Activated T-helper 2 cell treated with anti-CD3 and anti-CD28 coated beads, Interferon-gamma antibody, Interleukin-2, Interleukin-4, amounts not matched to agents 10 μg/mL and 5 μg/mL and 100 μg/mL, durations not matched to agents 14 hours and 24 hours and 36 hours (primary cell): ENCODE measurements at regions not wholly inside any gene's neighbourhood (a gene's known extent, or its start where the extent isn't known, plus 50 kb on each side); places are given as distances from the start of the nearest gene placed in this dataset.

ENCODE experiments used
- DNase-seq: peaks from one replicate; pipeline ENCODE4 v3.0.0; 2021; ENCODE audit warnings: low spot score
- H3K27ac Mint-ChIP-seq: one replicate; pipeline ENCODE4 v1.8.0; 2021; ENCODE audit warnings: mixed read lengths
- H3K27me3 Mint-ChIP-seq: one replicate; pipeline ENCODE4 v1.8.0; 2021; ENCODE audit warnings: low read depth, mixed read lengths
- H3K36me3 Mint-ChIP-seq: one replicate; pipeline ENCODE4 v1.8.0; 2021; ENCODE audit warnings: low read depth, mixed read lengths
- H3K4me1 Mint-ChIP-seq: one replicate; pipeline ENCODE4 v1.8.0; 2021; ENCODE audit warnings: low read depth, mixed read lengths
- H3K4me3 Mint-ChIP-seq: one replicate; pipeline ENCODE4 v1.8.0; 2021; ENCODE audit warnings: low read depth, mild to moderate bottlenecking, moderate library complexity, mixed read lengths
- H3K9me3 Mint-ChIP-seq: one replicate; pipeline ENCODE4 v1.8.0; 2021; ENCODE audit warnings: mixed read lengths
- intact Hi-C: fragments of 100-400 bp; cut with micrococcal nuclease; formaldehyde crosslinking; loops from one replicate; pipeline ENCODE4 v1.15.1; 2023

DNA sequence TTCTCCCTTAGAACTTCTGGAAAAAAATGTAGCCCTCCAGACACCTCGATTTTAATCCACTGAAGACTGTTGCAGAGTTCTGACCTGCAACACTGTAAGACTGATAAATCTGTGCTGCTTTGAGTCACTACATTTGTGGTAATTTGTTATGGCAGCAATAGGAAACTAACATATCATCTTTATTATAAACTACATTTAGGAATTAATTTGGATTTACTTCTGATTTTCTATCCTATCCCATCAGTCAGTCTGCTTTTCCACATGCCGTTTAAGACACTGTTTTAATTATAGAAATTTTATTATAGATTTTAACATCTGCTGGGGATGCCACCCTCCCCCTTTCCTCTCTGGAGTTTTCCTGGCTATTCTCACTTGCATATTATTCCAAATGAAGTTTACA, 375.2 kb downstream of the DUSP6 start:
- H3K36me3 Mint-ChIP-seq = no peaks in the 10 kb centered on the region
- H3K9me3 Mint-ChIP-seq = no peaks in the 10 kb centered on the region
- no peak overlapping the region for H3K4me3 Mint-ChIP-seq
- no peak overlapping the region for H3K27ac Mint-ChIP-seq
- H3K27me3 Mint-ChIP-seq = peaks cover 20% of the 10 kb centered on the region
- H3K4me1 Mint-ChIP-seq = no peaks in the 10 kb centered on the region
- intact Hi-C loops = no loop called here
- DNase-seq = no peak

DNA sequence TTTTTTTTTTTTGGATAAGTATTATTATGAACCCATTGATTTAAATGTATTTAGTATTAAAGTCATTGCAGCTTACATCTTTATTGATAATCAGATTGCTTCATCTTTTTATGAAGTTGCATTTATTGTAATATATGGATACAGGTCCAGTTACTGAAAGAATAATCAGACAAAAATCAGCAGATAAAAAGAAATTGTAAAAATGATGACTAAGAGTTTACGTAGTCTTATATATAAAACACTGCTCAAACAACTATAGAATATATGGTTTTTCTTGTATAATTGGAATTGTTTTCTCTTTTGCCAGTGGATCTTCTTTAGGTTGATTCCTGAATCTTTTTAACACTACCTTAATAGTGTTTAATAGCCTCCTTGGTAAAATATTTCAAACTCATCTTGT, 378.3 kb downstream of the DUSP6 start:
- Mint-ChIP-seq H3K4me3 (no peak overlapping the region), H3K27ac (no peak overlapping the region), H3K9me3 (no peaks in the 10 kb centered on the region), H3K36me3 (no peaks in the 10 kb centered on the region), H3K4me1 (no peaks in the 10 kb centered on the region), H3K27me3 (peaks cover 11% of the 10 kb centered on the region)
- DNase-seq = no peak
- intact Hi-C loops = no loop called here

DNA sequence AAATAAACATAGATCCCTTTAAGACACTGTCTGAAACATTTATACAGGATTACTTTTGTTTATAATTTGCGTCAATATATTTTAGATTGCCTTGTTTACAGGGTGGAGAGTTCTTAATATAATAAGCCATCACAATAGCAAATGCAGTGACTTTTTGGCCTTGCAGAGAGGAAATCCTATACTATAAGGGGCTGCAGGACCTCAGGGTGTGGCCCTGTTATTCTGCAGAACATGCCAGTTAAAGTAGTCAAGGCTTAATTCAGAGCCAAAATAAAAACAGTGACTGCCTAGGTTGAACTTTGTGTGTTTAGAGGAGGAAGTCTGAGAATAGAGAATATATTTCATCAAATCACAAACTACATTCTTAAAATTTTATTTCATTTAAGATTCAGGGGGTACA, 381.6 kb downstream of the DUSP6 start:
- intact Hi-C loops = no loop called here
- Mint-ChIP-seq H3K4me1 (no peaks in the 10 kb centered on the region), H3K27ac (no peak overlapping the region), H3K27me3 (peaks cover 12% of the 10 kb centered on the region), H3K9me3 (no peaks in the 10 kb centered on the region), H3K4me3 (no peak overlapping the region), H3K36me3 (no peaks in the 10 kb centered on the region)
- no peak for DNase-seq

DNA sequence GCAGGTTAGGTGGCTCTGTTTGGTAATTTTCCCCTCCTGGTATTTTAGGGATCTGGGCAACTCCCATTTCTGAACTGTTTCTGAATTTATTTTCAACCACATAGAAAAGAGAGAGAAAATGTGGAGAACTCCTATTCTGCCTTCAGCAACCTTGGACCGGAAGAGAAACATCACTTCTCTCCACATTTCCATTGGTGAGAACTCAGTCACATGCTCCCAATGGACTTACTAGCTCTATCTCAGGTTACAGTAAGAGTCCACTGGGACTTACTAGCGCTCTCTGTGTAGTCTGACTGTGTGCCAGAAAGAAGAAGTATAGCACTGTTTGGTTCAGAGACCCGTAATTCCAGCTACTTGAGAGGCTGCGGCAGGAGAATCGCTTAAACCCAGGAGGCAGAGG, 383.2 kb downstream of the DUSP6 start:
- Mint-ChIP-seq H3K27ac (no peak overlapping the region), H3K9me3 (no peaks in the 10 kb centered on the region), H3K4me1 (no peaks in the 10 kb centered on the region), H3K4me3 (no peak overlapping the region), H3K36me3 (no peaks in the 10 kb centered on the region), H3K27me3 (peaks cover 15% of the 10 kb centered on the region)
- no peak for DNase-seq
- intact Hi-C loops = no loop called here

DNA sequence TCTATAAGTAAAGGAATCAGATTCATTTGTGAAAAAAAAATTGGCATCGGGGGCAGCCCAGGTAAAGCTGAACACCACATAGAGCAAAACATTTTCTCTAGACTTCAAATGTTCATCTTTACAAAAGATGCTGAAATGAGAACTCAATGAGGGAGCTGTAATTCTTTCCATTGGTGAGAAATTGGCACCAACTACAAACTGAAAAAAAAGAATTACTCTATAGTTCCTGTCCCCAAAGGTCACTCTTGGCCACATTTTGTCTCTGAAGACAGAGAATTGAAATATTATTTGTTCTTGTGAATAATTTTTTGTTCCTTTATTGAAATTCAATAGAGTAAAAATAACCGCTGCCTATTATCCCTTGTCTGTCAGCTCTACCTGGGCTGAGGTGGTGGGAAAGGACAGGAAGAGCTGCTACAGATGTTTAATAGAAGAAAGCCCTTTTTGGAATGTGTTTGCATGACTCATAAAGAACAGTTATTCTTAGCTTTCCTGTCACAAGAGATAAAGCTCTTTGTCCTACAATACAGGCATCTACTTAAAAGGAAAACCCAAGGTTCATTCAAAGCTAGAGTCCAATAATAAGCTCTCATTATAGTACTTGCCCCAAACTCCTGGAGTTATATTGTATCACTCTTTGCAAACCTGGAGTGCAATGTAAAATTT, 380.1 kb upstream of the KITLG start:
- Mint-ChIP-seq H3K27me3 (peaks cover 7% of the 10 kb centered on the region), H3K27ac (no peak overlapping the region), H3K4me3 (no peak overlapping the region), H3K4me1 (no peaks in the 10 kb centered on the region), H3K9me3 (no peaks in the 10 kb centered on the region), H3K36me3 (no peaks in the 10 kb centered on the region)
- intact Hi-C loops = no loop called here
- no peak for DNase-seq

DNA sequence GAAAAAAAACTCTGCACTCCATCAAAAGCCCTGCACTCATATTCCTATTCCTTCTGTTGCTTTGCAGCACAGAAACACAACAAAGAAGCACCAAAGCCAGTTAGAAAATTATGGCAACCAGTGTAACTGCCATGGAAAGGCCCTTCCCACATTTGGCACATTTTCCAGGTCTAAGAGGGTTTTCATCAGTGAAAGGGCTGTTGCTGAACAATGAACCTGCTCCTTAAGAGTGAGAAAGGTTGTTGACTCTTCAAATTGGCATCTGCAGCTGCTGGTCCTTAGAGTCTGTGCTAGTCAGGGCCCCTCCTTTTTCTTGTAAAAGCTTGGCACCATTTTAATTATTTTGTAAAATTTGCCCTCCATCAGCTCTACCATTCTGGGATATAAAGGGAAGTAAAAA, 378.7 kb upstream of the KITLG start:
- intact Hi-C loops = no loop called here
- Mint-ChIP-seq H3K27ac (no peak overlapping the region), H3K27me3 (peaks cover 4% of the 10 kb centered on the region), H3K4me3 (no peak overlapping the region), H3K4me1 (no peaks in the 10 kb centered on the region), H3K9me3 (no peaks in the 10 kb centered on the region), H3K36me3 (no peaks in the 10 kb centered on the region)
- DNase-seq = no peak

DNA sequence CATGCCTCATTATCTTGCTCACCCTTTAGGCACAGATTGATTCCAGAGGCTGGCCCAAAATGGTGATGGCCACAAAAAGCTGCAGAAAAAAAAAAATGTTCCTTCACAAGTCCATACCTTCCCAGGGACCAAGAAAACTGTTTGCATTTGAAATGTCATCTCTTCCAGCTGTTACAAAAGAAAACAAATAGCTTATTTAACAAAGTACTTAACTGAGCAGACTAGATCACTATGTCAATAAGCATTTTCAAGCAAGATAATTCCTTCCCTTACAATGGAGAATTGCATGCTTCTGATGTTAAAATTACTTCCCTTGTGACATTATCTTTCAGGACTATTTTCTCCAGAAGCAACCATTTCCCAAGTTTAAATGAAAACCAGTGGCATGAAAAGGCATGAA, 377.9 kb upstream of the KITLG start:
- no peak overlapping the region for H3K4me3 Mint-ChIP-seq

DNA sequence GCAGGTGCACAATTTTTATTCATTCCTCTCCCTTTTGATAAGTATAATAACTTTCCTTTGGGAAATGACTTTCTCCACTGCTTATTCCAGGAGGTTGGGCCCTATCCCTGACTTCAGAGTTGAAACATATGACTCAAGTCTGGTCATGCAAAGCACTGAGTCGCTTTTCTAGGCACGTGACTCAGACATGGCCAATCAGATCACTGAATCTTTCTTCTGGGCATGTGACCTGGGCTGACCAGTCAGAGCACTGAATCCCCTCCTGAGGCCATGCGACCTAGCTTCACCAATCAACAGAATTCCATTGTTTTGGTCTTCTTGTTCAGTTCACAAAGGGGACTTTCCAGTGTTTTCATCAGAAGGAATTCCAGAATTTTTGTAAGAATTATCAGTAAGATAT, 377.1 kb upstream of the KITLG start:
- H3K27me3 Mint-ChIP-seq = no peaks in the 10 kb centered on the region
- no peaks in the 10 kb centered on the region for H3K36me3 Mint-ChIP-seq
- no peaks in the 10 kb centered on the region for H3K4me1 Mint-ChIP-seq
- DNase-seq = no peak
- intact Hi-C loops = no loop called here
- H3K27ac Mint-ChIP-seq = no peak overlapping the region
- no peaks in the 10 kb centered on the region for H3K9me3 Mint-ChIP-seq
- no peak overlapping the region for H3K4me3 Mint-ChIP-seq

More for the DNA sequence above, 377.9 kb upstream of the KITLG start:
- Mint-ChIP-seq H3K4me1 (no peaks in the 10 kb centered on the region), H3K36me3 (no peaks in the 10 kb centered on the region), H3K9me3 (no peaks in the 10 kb centered on the region), H3K27me3 (peaks cover under 1% of the 10 kb centered on the region), H3K27ac (no peak overlapping the region)
- intact Hi-C loops = no loop called here
- no peak for DNase-seq

DNA sequence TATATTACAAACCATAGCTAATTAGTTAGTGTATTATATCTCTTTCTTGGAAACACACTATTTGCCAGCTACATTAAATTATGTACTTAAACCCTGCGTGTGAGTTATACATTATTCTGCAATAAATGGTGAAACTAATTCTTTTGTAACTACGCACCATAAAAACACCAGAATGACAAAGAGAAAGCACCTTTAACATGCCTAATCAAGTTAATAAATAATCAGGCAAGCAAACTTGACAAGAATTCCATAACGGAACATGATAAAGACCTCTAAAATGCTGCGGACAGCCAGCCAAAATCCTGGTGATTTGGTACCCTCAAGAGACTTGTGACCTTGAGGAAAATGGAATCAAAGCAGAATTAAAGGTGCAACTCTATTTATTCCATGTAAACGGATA, 375.3 kb upstream of the KITLG start:
- Mint-ChIP-seq H3K4me1 (no peaks in the 10 kb centered on the region), H3K9me3 (no peaks in the 10 kb centered on the region), H3K27ac (no peak overlapping the region), H3K27me3 (no peaks in the 10 kb centered on the region), H3K4me3 (no peak overlapping the region), H3K36me3 (no peaks in the 10 kb centered on the region)
- no peak for DNase-seq
- intact Hi-C loops = no loop called here

DNA sequence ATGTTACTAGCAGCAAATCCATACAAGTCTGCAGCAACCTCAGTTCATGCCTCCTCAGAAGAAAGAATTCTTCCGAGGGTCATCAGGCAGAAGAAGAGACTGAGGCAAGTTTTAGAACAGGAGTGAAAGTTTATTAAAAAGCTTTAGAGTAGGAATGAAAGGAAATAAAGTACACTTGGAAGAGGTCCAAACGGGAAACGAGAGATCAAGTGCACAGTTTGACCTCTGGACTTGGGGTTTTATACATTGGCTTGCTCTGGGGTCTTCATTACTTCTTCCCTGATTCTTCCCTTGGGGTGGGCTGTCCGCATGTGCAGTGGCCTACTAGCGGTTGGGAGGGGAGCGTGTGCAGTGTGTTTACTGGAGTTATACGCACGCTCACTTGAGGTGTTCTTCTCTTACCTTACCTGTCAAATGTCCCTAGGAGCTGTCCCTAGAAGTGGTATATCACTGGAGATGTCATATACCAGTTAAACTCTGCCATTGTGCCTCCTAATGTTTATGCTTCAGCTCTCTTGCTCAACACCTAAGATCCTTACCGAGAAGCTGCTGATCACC, 372.8 kb upstream of the KITLG start:
- Mint-ChIP-seq H3K27me3 (no peaks in the 10 kb centered on the region), H3K27ac (no peak overlapping the region), H3K4me1 (no peaks in the 10 kb centered on the region), H3K36me3 (no peaks in the 10 kb centered on the region), H3K4me3 (no peak overlapping the region), H3K9me3 (no peaks in the 10 kb centered on the region)
- DNase-seq = no peak
- intact Hi-C loops = no loop called here

DNA sequence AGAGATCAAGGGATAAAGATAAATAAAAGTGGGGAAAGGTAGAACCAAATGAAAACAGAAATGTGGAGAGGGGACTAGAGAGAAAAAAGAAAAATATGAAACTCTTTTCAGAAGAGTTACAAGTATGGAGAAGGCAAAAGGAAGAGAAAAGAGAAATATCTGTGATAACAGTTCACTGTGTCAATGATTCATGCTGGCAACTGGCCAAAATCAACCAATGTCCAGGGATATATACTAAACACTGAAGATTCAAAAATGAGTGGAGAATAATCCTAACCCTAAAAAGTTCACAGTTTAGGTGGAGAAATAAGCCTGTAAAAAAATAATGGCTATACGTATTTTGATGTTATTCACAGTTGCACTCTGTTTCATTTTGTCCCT, 372.3 kb upstream of the KITLG start:
- intact Hi-C loops = no loop called here
- Mint-ChIP-seq H3K27ac (no peak overlapping the region), H3K4me3 (no peak overlapping the region), H3K4me1 (no peaks in the 10 kb centered on the region), H3K9me3 (no peaks in the 10 kb centered on the region), H3K36me3 (no peaks in the 10 kb centered on the region), H3K27me3 (peaks cover 3% of the 10 kb centered on the region)
- no peak for DNase-seq

DNA sequence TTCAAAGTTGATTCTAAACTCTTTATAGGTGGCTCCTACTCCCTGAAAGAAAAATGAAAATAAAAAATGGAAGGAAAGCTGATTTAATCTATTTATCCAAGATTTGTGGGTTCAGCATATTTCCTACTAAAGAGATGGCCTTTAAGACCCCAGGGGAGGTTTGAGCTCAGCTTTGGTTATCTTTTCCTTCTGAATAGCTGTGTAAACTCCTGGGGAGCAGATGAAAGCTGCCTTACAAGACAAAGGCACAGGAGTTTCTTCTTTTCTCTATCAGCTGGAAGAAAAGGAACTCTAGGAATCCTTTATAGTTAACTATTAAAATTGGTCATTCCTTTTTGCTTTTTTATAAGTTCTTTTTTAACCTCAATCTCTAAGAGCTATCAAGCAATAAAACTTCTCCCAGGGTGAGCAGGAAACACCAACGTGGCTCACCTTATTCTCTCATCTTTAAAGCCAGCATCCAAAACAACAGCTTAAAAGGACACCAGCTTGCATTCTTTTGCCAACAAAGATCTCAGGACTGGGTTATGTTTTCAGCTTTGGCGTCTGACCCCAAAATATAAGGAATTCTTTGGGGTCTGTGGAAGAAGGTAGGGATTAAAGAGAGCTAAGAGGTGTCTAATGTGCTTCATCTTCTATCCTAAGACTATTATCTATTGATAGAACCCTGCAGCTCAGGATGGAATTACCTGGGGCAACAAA, 371.7 kb upstream of the KITLG start:
- Mint-ChIP-seq H3K27ac (no peak overlapping the region), H3K9me3 (no peaks in the 10 kb centered on the region), H3K27me3 (peaks cover 5% of the 10 kb centered on the region), H3K36me3 (no peaks in the 10 kb centered on the region), H3K4me1 (no peaks in the 10 kb centered on the region), H3K4me3 (no peak overlapping the region)
- intact Hi-C loops = no loop called here
- DNase-seq = no peak

DNA sequence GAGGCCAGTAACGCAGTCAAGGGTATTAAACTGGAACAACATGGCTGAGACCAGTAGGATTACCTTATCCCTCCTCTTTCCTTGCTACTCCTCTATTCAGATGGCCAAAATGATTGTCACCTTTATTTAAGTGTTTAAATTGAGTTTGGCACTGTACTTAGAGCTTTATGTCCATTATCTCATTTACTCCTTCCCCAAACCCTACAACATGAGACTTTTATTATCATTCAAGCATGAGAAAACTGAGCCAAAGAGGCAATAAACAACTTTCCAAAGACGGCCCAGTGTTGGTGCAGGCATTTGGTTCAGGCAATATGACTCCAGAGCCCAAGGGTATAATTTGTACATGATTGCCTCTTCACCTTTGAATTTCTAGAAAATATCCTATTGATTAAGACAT, 370.9 kb upstream of the KITLG start:
- H3K36me3 Mint-ChIP-seq = no peaks in the 10 kb centered on the region
- no peak overlapping the region for H3K4me3 Mint-ChIP-seq
- intact Hi-C loops = no loop called here
- no peaks in the 10 kb centered on the region for H3K9me3 Mint-ChIP-seq
- H3K4me1 Mint-ChIP-seq = no peaks in the 10 kb centered on the region
- peaks cover 5% of the 10 kb centered on the region for H3K27me3 Mint-ChIP-seq
- H3K27ac Mint-ChIP-seq = no peak overlapping the region
- no peak for DNase-seq
